Stimulated activated CD8-positive, alpha-beta memory T cell treated with anti-CD3 and anti-CD28 coated beads, Interleukin-4, amount 100 ng/mL, for 24 hours (primary cell): ENCODE measurements at regions not wholly inside any gene's neighbourhood (a gene's known extent, or its start where the extent isn't known, plus 50 kb on each side); places are given as distances from the start of the nearest gene placed in this dataset.
"Not testable (repeated sequence)": the region's sequence is repeated elsewhere in the genome, so short reads cannot be mapped to it uniquely, and the experiment has no call there.

ENCODE experiments used
- DNase-seq: peaks from one replicate; pipeline ENCODE4 v3.0.0-alpha.2; 2020; ENCODE audit warnings: low read depth

DNA sequence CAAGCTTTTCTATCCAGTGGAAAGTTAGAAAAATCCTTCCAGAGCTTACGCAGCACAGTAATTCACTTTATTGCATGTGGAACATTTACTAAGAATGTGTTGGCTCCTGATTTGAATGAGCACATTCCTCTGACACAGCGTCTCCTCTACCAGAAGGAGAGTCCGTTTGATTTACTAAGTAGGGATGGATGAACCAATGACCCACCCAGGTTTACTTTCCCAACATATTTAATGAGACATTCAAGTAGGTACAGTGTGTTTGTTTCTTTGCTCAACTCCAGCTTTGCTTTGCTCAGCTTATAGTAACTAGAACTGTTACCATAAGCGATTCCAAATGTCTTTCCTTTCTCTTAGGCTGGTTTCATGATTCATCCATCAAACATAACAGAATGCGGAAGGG is 161.7 kb downstream of the SMARCA1 start:
- DNase-seq: no peak

DNA sequence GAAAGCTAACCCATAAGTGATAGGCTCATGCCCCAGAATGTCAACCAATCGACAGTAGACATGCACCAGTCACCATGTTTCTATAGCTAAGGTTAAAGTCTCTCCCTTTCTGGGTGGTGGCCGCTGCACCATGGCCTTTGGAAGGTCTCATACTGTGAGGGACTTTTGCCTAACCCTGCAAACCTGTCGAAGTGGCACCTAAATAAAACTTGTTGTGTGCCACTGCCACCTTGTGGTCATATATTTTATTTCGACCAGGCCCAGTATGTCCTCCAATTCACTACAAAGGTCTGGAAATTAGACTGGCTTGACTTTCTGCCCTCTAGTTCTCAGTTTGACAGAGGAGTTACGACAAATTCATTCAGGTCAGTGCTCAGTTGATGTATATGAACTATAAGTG is 163.1 kb downstream of the SMARCA1 start:
- DNase-seq: peak; percentile 4

DNA sequence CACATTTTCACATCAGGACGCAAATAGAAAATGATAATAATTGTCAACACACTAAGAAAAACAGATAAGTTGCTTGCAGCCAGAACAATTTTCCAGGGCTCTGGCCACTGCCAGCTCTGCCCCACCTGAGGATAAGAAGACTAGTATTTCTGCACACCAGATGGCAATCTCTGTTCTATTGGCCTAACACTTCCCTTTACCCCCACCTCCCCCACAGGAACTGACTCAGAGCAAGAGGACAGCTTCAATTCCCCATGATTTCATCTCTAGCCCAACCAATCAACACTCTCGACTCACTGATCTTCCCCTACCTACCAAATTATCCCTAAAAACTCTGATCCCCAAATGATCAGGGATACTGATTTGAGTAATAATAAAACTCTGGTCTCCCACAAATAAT is 164.0 kb downstream of the SMARCA1 start:
- DNase-seq: no peak

DNA sequence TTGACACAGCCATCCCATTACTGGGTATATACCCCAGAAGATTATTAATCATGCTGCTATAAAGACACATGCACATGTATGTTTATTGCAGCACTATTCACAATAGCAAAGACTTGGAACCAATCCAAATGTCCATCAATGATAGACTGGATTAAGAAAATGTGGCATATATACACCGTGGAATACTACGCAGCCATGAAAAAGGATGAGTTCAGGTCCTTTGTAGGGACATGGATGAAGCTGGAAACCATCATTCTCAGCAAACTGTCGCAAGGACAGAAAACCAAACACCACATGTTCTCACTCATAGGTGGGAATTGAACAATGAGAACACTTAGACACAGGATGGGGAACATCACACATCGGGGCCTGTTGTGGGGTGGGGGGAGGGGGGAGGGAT is 165.9 kb downstream of the SMARCA1 start:
- not testable (repeated sequence) for DNase-seq

DNA sequence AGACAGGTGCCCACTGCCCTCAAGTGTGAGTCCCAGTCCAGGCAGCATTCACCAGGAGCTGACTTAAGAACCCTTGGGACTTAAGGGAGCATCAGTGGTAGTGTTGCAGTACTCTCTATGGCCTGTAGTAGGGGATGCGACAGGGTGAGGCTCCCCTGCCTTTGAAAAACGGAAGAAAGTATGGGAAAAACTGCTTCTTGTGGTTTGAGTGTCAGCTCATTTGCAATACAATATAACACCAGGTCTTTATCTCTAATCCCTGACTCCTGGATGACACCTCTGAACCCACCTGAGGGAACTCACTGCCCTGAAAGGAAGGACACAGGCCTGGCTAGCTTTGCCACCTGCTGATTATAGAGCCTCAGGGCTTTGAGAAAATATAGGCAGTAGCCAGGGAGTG is 176.0 kb downstream of the SMARCA1 start:
- no peak for DNase-seq

DNA sequence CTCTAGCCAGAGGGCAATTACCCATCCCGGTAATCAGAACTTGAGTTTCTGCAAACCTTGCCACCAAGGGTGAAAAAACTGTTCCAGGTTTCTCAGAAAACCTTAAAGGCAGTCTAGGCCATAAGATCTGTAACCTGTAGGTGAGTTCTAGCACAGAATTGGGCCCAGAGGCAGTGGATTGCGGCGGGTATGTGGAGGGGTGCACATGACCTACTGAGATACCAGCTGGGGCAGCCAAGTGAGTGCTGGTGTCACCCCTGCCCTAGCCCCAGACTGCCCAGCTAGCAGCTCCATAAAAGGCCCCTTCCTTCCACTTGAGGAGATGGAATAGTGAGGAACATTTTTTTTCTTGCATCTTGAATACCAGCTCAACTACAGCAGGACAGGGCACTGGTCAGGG is 176.7 kb downstream of the SMARCA1 start:
- no peak for DNase-seq

DNA sequence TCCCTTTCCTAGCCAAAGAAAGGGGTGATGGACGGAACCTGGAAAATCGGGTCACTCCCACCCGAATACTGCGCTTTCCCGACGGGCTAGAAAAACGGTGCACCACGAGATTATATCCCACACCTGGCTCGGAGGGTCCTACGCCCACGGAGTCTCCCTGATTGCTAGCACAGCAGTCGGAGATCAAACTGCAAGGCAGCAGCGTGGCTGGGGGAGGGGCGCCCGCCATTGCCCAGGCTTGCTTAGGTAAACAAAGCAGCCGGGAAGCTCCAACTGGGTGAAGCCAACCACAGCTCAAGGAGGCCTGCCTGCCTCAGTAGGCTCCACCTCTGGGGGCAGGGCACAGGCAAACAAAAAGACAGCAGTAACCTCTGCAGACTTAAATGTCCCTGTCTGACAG is 186.0 kb downstream of the SMARCA1 start:
- DNase-seq: not testable (repeated sequence)

DNA sequence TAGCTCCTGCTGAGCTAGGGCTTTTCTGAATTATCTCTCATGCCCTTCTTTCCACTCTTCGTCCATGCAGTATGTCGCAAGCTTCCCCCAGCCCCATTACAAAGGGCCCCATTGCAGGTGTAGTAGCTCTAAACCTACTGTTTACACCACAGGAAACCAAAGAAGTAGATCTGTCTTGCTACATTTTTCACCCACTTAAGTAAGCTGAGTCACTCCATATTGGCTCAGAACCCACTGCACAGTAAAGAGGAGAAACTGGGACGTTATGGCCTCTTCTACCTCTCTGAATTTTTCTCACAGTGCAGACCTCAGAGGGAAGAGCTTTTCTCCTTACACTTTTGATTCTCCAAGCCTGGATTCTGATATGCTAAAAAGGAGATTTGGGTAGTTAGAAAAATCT is 200.2 kb downstream of the SMARCA1 start:
- no peak for DNase-seq

DNA sequence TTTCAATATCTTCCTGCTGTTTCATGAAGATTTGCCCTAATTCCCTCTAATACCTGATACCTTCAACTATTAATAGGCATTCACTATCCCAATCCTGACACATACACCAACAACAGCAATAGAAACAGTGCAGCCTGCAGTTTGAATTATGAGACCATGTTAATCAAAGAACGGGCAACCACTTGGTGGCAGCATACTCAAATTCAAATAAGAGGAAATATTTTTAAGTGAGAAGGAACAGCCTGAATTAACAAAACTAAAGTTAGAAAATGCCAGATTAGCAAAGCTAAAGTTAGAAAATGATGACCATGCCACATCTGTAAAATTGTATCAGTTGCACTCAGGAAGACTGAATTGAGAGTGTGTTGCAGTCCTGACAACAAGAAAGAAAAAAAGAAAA is 204.9 kb downstream of the SMARCA1 start:
- no peak for DNase-seq

DNA sequence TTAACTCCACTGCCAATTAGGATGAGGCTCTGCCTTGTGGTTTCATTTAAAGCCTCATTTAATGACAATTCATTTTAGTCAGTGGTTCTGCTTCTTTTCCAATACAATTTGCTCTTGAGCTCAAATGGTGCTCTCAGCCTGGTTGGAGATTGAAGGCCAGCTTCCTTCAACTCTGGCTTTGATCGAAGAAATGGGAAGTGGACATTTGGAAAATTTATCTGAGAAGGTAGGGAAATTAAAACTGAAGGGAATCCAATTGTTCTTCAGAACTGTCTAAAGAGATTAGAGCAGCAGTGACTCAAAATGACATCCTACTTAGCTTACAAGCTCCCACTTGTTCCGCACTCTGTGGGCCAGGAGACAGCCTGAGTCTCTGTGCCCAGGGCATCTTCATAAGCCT is 206.8 kb downstream of the SMARCA1 start:
- DNase-seq: no peak

DNA sequence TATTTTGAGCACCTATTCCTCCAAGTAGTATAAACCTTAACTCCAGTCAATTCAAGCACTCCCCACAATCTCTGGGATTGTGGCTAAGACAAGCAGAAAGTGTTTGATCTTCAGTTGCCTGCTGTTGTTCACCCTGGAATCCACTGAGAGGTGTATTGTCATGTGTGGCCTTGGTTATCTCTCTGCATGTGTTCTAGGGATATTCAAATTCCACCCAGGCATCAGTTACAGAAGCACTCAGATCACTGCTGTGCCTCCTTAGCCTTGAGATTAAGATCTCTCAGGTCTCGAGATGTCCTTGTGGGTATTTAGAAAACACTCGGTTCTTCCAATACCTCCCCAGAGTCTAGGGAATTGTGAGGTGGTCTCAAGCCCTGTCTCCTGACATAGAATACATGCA is 213.3 kb downstream of the SMARCA1 start:
- DNase-seq: no peak

DNA sequence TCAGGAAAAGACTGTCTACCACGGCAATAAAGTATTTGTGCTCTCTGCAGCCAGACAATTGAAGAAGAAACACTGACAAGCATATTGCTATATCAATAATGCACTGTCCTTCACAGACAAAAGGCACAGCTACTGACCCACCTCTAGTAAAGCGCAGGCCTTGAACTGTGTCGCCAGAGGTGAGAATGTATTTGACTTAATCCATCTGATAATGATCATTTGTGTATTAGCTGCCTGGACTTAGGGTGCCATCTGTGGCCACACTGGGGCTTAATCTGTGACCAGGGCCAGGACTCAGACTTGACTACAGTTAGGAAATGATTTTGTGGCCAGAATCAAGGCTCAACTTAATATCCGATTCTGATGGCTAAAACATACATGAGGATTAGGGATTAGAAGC is 260.4 kb downstream of the SMARCA1 start:
- no peak for DNase-seq

GRCh38 chrX:129255516-129255915 is 267.8 kb downstream of the SMARCA1 start:
- DNase-seq: not testable (repeated sequence)

DNA sequence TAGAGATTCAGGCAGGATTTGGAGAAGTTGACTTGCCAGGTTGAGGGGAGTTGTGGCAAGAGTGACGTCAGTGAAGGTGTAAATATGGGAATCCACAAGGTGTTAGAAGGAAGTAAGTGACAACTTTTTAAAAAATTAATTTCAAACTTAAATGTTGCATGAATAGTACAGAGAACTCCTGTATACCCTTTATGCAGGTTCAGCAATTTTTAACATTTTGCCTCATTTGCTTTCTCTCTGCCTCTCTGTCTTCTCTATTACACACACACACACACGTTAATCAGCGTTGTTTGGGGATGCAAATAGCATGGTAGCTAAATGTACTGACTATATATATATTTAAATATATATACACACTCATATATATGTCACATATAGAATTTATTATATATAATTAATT is 273.7 kb downstream of the SMARCA1 start:
- no peak for DNase-seq

DNA sequence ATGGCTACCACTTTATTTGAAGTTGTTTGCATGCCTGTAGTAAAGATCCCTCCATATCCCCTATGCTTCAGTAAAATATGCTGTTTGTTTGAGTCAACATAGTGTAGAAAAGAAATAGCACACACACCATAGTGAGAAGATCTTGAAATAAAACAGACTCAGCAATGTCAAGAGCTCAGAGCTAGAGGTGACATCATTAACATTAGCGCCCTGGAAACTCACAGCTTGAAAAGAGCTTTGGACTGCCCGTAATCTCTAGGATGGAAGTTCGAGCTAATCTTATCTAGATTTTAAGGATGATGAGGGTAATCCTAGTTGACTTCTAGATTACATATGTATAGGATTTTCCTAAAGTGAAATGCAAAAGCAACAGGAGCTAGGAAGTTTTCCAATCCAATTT is 275.6 kb downstream of the SMARCA1 start:
- DNase-seq: no peak

DNA sequence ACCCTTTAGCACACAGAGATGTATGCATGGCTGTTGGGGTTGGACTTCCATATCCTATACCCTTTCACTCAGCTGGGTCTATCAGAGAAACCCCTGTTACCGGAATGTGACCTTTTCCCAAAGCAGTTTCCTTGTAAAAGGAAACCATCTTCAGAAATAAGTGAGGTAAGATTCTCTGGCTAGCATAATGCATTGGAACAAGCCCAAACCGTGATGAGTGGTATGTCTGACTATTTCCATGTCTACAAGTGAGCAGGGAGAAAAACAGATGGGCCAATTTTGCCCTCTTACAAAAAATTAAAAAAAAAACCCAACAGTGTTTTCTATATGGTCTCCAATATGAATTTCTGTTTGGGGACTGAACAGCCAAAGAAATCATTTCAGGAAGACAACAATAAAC is 283.9 kb downstream of the SMARCA1 start:
- DNase-seq: no peak

GRCh38 chrX:129238011-129238410 is 285.3 kb downstream of the SMARCA1 start:
- no peak for DNase-seq

- no peak for DNase-seq
Observed at GRCh38 chrX:129235903-129236302, 287.4 kb downstream of the SMARCA1 start.

DNA sequence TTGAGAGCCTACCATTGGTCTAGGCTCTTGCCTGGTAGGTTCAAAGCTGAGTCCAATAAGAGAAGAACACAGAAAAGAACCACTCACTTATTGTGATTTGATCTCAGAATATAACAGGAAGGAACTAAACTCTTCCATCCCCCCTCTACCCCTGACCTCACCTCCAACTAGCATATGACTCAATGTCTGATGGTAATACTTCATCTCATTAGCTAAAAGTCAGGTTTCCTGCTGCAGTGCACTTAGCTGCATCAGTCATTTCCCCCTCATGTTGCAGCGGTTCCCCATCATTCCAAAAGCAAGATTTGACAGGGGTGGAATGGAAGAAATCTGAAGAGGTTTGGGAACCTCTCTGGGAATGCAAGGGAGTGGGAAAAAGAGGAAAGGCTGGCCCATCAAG is 289.5 kb downstream of the SMARCA1 start:
- DNase-seq: no peak

DNA sequence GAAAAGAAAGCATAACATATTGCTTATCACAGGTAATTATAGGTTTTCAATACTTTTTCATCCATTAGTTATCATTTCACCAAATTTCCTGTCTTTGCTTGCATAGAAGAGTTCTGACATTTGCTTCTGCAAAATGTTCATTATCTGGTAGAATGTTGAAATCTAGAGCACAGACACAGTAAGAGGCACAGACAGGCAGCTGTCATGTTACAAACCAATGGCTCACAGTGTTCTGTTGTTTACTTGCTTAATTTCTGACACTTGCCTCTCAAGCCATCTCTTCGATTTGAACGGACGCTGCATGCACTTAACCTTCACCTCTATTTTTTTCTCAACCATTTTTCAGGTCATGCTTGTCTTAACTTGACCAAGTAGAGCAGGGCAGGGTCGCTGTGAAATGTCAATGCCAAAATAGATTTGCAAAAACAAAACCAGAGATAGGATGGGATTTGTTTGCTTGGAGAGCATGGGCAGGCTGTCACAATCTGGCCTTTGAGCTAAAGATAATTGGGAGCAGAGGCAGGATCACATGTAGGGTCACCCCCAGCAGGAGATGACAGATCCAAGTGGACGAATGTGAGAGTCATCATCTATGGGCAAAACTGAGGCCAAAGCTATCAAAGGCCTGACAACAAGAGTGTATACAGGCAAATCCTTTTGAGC is 292.3 kb downstream of the SMARCA1 start:
- DNase-seq: no peak

GRCh38 chrX:129230168-129230567 is 293.1 kb downstream of the SMARCA1 start:
- no peak for DNase-seq

GRCh38 chrX:129227366-129227765 is 295.9 kb downstream of the SMARCA1 start:
- no peak for DNase-seq

DNA sequence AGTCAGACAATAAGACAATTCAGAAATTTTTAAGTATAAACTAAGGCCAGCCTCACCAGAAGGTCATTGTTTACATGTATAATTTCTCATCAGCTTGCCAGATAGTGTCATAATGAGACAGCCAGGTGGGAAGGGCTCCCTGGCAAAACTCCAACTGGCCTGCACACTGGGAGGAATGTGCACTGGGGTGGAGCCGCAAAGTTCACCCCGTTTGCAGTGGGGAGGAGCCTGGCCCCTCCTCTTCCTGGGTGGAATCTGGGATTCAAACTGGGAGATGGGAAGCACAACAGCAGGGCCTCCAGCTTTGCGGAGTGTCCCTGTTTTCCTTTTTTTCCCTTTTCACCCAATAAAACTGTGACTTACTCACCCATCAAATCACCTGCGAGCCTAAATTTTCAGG is 329.9 kb downstream of the SMARCA1 start:
- DNase-seq: no peak

DNA sequence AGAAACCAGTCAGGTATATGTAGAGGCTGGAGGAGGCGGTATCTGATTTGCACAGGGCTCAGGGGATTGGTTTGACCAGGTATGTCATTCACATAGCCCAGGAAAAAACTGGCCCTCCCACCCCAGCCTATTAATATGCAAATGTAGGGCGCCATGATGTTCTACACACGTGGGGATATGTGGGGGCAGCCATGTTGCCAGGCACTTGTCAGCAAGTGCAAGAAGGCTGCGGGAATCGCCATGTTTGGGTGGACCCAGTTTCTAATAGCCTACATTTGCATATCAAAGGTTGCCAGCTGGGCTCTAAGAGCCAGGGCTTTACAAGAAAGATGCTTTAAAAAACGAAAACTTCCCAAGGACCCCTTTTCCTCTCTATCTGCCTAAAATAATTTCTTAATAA is 335.1 kb downstream of the SMARCA1 start:
- DNase-seq: no peak

GRCh38 chrX:129176710-129177109 is 346.6 kb downstream of the SMARCA1 start:
- DNase-seq: no peak
